ENCODE measurements at regions not wholly inside any gene's neighbourhood (a gene's known extent, or its start where the extent isn't known, plus 50 kb on each side); places are given as distances from the start of the nearest gene placed in this dataset.
"Not testable (repeated sequence)": the region's sequence is repeated elsewhere in the genome, so short reads cannot be mapped to it uniquely, and the experiment has no call there.

DNA sequence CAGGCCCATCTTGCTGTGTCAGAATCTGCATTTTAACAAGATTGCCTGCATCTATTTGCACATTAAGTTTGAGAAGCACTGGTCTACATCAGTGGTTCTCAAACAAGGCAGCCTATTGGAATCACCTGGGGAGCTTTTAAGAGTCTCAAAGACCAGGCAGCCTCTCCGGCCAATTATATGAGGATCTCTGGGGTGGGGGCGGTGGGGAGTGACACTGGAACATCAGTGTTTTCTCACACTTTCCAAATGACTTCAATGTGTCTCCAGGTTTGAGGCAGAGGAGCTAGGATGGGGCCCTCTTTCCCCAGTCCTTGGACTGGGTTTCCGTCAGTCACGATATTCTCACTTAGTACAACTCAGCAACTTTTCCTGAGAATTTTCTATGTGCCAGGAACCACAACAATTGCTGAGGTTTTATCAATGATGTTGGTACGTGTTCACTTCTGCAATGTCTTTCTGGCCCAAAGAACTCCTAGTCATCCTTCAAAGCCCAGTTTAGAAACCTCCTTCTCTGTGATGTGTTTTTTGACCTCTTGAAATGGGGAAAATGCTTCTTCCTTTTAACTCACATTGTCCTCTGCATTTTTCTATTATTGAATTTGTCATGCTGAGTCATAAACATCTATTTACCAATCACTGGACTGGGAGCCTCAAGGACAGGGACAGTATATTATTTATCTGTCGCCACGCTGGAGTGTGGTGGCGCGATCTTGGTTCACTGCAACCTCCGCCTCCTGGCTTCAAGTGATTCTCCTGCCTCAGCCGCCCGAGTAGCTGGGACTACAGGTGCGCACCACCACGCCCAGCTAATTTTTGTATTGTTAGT is 130.9 kb downstream of the MYCN start:
- no peak for DNase-seq

GRCh38 chr2:16070648-16070971 is 130.3 kb downstream of the MYCN start:
- no peak for DNase-seq

DNA sequence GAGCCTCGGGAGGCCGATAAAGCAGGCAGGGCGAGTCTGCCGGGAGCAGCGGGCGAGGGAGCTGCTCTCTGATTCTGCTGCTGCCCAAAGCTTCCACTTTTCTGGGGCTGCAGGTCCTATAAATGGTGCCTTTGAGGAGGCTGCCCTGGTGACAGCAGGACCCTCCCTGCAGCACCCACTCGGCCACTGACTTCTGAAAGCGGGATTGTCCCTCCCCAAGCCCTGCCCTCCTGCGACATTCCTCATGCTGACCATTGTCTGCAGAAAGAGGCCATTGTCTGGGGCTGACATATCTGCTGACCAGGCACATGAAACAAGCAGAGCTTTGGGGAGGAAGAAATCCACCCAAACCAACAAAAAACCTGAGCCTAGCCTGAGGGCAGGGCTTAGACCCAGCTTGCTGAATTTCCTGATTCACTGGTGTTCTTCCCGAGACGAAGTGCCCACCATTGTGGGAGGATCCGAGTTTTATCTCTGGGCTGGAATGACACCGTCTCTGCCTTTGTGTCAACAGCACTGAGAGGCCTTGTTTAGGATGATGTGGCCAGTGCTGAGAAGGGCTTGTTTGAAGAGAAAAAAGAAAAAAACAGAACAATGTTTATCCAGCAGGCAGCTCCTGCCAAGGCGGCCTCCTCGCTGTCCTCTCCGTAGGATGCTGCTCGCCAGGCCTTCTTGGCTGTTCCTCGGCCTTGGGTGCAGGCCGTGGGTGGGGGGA is 129.7 kb downstream of the MYCN start:
- no peak for DNase-seq

- DNase-seq, result no peak
These were observed 129.2 kb downstream of the MYCN start for GRCh38 chr2:16069663-16069932.

DNA sequence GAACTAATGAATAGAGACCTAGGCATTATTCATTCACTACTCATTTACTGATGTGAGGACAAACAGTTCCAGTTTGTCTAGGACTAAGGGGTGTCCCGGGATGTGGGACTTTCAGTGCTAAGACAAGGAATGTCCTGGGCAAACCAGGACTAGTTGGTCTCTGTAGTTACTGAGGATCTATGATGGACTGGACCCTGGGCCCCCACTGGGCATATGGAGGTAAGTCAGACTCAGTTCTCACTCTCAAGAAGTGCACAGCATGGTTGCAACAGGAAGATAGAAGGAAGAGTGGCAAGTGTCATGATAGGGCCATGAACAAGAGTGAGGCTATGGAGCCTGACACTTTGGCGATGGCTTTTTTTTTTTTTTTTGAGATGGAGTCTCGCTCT is 128.2 kb downstream of the MYCN start:
- no peak for DNase-seq

DNA sequence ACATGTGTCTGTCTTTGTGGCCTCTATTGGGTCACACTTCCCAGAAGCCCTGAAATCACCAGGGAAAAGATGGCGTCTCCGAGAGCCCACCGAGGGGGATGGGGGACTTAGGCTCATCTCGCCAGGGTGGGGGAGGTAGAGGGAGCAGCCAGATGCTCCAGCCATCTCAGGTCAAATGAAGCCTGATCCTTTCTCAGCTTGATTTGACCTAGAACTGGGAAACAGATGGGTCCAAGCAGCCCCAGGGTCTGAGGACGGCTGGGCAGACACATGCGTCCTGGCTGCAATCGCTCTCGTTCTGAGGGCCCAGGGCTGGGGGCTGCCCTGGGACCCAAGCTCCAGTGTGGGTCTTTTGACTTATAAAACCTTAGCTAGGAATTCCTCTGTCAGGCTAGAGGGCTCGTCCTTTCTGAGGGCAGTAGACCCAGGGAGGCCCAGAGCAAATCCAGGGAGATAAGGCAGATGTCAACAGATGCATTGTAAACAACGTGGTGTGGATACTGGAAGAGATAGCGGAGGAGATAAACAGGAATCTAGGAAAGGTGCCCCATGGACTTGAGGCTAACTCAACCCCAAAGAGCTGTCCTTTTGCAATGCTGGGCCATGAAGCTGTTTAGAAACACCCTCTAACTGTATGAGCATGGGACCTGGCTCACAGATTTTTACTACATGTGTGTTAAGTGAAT is 127.7 kb downstream of the MYCN start:
- no peak for DNase-seq

DNA sequence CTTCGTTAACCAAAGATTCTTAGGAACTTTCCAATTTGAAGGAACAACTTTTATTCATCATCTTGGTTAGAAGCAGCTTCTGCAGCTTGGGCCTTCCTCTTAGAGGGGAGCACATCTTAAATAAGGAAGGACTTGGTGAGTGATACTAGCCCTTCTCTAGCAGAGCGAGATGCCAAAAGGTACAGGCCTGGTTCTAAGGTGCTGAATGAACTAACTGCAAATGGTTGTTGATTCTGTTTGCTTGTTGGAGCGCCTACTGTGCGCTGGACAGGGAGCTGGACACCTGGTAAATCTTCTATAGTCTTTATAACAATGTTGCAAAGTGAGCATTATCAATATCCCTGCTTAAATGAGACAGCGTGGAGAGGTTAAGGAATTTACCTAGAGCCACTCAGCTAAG is 127.1 kb downstream of the MYCN start:
- no peak for DNase-seq

DNA sequence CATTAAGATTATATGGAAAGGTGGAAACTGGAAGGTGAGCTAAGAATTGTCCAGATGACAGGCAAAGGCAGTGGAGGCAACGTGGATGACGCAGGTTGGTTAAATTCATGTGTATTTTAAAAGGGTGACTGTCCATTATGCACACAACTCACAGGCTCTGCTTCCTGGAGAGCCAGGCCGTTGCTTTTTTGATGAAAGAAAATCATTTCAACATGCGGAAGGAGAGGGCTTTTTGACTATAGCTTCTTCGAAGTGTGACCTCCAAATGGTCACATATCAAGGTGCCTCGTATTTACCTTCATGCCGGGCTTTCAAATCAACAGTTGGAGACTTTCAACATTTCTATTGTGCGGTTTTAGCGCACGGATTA is 126.7 kb downstream of the MYCN start:
- DNase-seq, result no peak

GRCh38 chr2:16066261-16067036 is 126.1 kb downstream of the MYCN start:
- no peak for DNase-seq

DNA sequence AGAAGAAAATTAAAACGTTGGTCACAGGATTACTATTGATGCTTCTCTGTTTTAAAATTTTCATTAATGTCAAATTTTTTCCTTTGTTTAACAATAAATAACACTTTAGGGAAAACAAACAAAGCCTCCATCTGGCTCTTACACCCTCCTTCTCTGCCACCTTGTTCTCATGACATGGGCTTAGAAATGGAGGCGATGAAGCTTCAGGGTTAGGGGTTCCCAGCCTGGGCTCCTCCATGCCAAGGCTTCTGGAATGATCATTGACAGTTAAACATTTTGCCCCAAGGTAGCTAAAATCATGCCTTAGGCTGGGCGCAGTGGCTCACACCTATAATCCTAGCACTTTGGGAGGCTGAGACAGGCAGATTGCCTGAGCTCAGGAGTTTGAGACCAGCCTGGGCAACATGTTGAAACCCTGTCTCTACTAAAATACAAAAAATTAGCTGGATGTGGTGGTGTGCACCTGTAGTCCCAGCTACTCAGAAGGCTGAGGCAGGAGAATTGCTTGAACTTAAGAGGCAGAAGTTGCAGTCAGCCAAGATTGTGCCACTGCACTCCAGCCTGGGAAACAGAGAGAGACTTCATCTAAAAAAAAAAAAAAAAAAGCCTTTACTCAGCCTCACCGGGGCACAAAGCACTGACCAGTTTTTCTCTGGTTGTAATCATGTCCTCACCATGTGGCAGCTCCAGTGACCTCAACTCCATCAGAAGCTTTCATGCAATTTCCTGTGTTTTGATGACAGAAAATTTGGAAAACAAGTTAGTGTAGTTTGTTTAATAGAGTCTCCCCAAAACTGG is 125.1 kb downstream of the MYCN start:
- DNase-seq, result not testable (repeated sequence)

GRCh38 chr2:16064745-16065144 is 124.4 kb downstream of the MYCN start:
- DNase-seq, result no peak

DNA sequence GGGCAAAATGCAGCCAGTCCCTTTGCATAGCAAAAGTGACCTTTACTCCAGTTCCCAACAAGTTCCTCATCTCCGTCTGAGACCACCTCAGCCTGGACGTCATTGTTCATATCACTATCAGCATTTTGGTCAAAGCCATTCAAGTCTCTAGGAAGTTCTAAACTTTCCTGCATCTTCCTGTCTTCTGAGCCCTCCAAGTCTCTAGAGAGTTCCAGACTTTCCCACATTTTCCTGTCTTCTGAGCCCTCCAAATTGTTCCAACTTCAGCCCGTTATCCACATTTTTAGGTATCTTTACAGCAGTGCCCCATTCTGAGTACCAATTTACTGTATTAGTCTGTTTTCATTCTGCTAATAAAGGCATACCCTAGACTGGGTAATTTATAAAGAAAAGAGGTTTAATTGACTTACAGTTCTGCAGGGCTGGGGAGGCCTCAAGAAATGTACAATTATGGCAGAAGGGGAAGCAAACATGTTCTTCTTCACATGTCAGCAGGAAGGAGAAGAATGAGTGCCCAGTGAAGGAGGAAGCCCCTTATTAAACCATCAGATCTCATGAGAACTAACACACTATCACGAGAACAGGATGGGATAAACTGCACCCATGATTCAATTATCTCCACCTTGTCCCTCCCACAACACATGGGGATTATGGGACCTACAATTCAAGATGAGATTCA is 123.7 kb downstream of the MYCN start:
- no peak for DNase-seq

DNA sequence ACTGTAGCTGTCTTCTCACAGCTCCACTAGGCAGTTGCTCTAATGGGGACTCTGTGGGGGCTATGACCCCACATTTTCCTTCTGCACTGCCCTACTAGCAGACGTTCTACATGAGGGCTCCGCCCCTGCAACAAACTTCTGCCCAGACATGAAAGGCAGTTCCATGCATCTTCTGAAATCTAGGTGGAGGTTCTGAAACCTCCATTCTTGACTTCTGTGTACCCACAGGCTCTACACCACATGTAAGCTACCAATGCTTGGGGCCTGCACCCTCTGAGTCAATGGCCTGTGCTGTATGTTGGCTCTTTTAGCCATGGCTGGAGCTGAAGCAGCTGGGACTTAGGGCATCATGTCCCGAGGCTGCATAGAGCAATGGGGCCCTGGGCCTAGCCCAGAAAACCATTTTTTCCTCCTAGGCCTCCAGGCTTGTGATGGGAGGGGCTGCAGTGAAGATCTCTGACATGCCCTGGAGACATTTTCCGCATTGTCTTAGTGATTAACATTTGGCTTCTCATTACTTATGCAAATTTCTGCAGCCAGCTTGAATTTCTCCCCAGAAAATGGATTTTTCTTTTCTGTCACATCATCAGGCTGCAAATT is 123.0 kb downstream of the MYCN start:
- DNase-seq, result no peak

DNA sequence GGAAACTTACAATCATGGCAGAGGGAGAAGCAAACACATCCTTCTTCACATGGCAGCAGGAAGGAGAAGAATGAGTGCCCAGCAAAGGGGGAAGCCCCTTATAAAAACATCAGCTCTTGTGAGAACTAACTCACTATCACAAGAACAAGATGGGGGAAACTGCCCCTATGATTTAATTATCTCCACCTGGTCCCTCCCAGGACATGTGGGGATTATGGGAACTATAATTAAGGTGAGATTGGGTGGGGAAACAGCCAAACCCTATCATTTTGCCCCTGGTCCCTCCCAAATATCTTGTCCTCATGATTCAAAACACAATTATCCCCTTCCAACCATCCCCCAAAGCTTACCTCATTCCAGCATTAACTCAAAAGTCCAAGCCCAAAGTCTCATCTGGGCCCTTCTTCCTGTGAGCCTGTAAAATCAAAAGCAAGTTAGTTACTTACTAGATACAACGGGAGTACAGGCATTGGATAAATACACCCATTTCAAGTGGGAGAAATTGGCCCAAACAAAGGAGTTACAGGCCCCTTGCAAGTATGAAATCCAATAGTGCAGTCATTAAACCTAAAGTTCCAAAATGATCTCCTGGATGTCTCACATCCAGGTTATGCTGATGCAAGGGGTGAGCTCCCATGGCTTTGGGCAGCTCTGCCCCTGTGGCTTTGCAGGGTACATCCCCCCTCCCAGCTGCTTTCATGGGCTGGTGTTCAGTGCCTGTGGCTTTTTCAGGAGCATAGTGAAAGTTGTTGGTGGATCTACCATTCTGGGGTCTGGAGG is 122.3 kb downstream of the MYCN start:
- DNase-seq, result no peak

DNA sequence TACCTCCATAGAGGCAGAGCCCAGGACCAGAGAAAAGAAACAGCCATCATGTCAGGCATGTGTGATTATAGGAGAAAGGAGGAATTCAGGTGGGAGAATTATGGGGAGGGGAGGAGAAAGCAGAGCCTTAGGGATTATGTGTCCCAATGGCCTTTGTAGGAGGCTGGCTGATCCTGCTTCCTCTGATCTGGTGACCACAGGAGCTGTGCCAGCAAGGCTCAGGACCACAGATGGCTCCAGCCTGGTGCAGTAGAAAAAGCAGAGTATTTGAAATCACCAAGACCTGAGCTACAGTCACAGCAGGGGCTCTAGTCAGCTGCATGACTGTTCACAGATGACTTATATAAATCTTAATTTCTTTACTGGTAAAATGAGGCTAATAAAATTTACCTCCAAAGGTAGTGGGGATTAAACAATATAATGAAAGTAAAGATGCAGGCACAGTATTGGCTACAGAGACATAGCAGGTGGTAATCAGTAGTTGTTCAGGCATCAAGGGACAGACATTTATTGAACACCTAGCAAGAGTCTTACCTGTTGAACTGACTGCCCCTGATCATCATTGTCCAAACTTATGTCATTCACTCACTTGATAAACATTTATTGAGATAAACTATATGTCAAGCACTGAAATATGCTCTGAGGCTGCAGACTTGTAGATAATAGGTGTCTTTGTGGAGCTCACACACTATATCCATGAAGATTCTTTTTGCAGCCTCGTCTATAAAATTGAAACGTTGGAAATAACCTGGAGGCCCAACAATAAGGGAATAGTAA is 121.3 kb downstream of the MYCN start:
- no peak for DNase-seq

GRCh38 chr2:16060936-16061338 is 120.6 kb downstream of the MYCN start:
- no peak for DNase-seq

DNA sequence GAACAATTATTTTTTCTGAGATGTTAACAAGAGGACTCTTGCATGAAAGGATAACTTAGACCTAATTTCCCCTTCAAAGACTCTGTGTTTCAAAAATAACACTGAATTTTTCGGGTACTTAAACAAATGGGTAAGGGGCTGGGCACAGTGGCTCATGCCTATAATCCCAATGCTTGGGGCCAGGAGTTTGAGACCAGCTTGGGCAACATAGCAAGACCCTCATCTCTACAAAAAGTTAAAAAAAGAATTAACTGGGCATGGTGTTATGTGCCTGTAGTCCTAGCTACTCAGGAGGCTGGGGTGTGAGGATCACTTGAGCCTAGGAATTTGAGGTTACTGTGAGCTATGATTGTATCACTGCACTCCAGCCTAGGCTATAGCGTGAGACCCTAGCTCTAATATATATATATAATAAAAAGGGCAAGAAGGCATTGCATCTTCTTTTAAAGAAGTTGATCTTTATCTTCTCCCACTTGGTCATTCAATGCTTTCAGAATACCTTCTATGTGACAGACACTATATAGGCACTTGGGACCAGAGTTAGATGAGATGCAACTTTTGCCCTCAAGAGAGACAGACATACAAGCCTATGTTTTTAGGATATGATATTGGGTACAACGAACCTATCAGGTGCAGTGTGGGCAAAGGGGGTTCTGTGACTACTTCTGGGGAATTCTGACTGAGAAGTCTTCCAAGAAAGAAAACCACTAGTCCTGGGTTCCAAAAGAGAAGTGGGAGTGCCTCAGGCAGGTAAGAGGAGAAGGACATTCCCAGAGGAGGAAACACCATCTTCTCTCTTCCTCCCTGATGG is 120.0 kb downstream of the MYCN start:
- no peak for DNase-seq

DNA sequence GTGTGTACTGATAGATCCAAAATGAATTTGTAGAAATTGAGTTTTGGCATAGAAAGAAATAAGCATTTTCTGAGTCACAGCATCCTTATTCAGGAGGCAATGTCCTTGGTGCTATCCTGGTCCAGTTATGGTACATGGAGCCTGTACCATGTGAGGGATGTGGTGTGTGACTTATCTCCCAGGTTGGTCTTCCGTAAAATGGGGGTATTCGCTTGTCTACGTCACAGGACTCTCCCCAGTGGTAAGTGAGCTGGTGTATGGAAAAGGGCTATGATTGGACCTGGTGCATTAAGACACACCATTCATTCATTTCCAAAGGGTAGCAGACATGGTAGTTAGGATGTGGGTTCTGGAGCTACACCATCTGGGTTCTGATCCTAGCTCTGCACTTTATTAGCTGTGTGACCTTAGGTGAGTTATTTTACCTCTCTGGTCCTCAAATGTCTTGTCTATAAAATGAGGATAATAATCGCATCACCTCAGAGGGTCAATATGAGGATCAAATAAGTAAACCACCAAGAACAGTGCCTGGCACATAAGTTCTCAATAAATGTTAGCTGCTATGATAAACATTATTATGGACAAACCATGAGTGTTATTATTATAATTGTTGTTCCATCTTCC is 119.2 kb downstream of the MYCN start:
- DNase-seq, result no peak

Data from CD4-positive, alpha-beta T cell treated with Interferon gamma for 1 hour (primary cell).